Kidney (tissue), 13 donors: ENCODE measurements at regions not wholly inside any gene's neighbourhood (a gene's known extent, or its start where the extent isn't known, plus 50 kb on each side); places are given as distances from the start of the nearest gene placed in this dataset.

Experiments used
- DNase-seq, 5 donors: peaks; one replicate each; pipeline ENCODE4 v3.0.0-alpha.2; 2013 to 2020
- FAIRE-seq: peaks from 2 replicates; lab custom pipeline; 2012; peaks lifted over from hg19 to GRCh38; lab: Jason Lieb, UNC
- H3K27ac ChIP-seq, 2 donors: one replicate each; pipeline ENCODE4 v1.7.0; 2013; ENCODE audit warnings: low read depth in 2 of 2, low read length in 2 of 2, inconsistent platforms in 1 of 2
- H3K27me3 ChIP-seq: one replicate; pipeline ENCODE4 v1.7.1; 2013; ENCODE audit warnings: low read length, inconsistent platforms; ENCODE audit not compliant: control insufficient read depth, insufficient read depth
- H3K36me3 ChIP-seq, 3 donors: one replicate each; pipeline versions ENCODE4 v1.7.0 to v1.7.1; 2013; ENCODE audit warnings: low read length in 3 of 3, control low read depth in 1 of 3, inconsistent platforms in 1 of 3; ENCODE audit not compliant: insufficient read depth in 3 of 3, control insufficient read depth in 2 of 3
- H3K4me1 ChIP-seq, 3 donors: one replicate each; pipeline versions ENCODE4 v1.7.0 to v1.7.1; 2013; ENCODE audit warnings: low read length in 3 of 3, inconsistent platforms in 1 of 3, low read depth in 1 of 3; ENCODE audit not compliant: control insufficient read depth in 2 of 3, insufficient read depth in 2 of 3
- H3K4me3 ChIP-seq, 3 donors: one replicate each; pipeline versions ENCODE4 v1.7.0 to v1.8.1; 2013; ENCODE audit warnings: low read length in 3 of 3, control low read depth in 1 of 3, inconsistent platforms in 1 of 3
- H3K9ac ChIP-seq, 3 donors: one replicate each; pipeline versions ENCODE4 v1.7.0 to v1.7.1; 2013; ENCODE audit warnings: low read length in 3 of 3, control low read depth in 1 of 3, inconsistent platforms in 1 of 3
- H3K9me3 ChIP-seq, 3 donors: one replicate each; pipeline versions ENCODE4 v1.7.0 to v1.7.1; 2013; ENCODE audit warnings: low read length in 3 of 3, control low read depth in 1 of 3, inconsistent platforms in 1 of 3; ENCODE audit not compliant: control insufficient read depth in 2 of 3, insufficient read depth in 1 of 3
- CTCF ChIP-seq: IDR thresholded peaks from 3 replicates; pipeline ENCODE4 v1.5.1; 2012; ENCODE audit warnings: mild to moderate bottlenecking, moderate library complexity, borderline replicate concordance; ENCODE audit not compliant: insufficient read depth; ENCODE audit errors: extremely low read depth
- intact Hi-C: fragments of 100-400 bp; cut with DNase I; formaldehyde crosslinking; loops from one replicate; pipeline ENCODE4 v1.11.1; 2022
- donor health status: control.
- donor health status: control.
- donor health status: control.
- donor health status: control.
- donor health status: control.
- donor health status: DM: yes; HTN: yes; CAD: no.
- donor health status: Normal renal cell carcinoma (clear cell type).

GRCh38 chr6:9417400-9417799, 982.1 kb upstream of the SLC35B3 start:
- Histone ChIP-seq H3K4me3 (no peak overlapping the region), H3K27me3 (no peaks in the 10 kb centered on the region), H3K9me3 (no peaks in the 10 kb centered on the region), H3K9ac (no peak overlapping the region), H3K4me1 (no peaks in the 10 kb centered on the region), H3K36me3 (no peaks in the 10 kb centered on the region), H3K27ac (no peak overlapping the region)
- DNase-seq (no peak), FAIRE-seq (no peak)
- intact Hi-C loops: no loop called here
- TF ChIP-seq CTCF: no peak

DNA sequence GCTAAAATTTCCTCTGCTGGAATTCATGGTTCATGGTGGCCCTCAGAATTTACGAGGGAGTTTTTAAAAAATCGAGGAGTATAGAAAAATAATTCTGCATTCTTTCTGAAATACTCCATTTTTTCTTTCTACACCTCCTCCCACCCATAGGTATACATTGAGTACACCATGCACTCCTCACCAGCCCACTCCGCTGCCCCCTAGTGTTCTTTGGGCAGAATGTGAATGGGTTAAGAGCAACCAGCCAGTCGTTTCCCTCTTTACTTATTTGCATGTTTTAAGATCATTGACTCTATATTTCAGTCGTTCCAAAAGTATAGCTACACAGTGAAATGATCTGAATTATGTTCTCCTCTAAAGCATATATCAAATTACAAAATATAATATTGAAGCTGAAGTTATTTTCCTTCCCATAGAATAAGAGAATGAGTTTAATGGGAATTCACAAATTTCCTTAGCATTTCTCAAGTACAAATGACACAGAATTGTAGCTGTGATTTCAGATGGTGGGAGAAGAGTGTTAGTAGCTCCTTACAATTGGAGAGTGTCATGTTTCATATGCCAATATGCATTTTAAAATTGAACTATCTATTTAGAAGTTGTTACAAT, 977.7 kb upstream of the SLC35B3 start:
- no peak overlapping the region for H3K4me3 ChIP-seq
- H3K36me3 ChIP-seq: no peaks in the 10 kb centered on the region
- no peak overlapping the region for H3K9ac ChIP-seq
- H3K27ac ChIP-seq: no peak overlapping the region
- H3K9me3 ChIP-seq: no peaks in the 10 kb centered on the region
- DNase-seq (peak in 3 of 5 donors; percentile 11 to 32 (median 15)), FAIRE-seq (no peak)
- intact Hi-C loops: no loop called here
- no peaks in the 10 kb centered on the region for H3K27me3 ChIP-seq
- TF ChIP-seq CTCF: peak; percentile 19
- H3K4me1 ChIP-seq: no peaks in the 10 kb centered on the region

DNA sequence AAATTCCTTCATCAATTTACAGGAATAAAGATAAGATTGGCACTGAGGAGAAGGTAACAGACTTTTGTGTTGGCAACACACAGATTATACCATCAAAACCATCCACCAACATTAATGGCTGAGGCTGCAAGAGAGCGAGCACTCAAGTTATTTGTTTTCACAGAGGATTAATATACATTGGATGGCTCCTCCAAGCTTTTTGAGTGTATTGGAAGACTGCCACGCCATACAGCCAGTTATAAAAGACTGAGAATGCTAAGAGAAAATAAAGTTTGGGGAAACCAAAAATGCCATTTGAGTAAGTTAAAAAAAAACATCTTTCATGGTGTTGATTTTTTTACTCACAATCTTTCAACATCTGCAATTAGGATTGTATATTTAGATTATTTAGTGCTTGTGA, 973.8 kb upstream of the SLC35B3 start:
- H3K27me3 ChIP-seq: no peaks in the 10 kb centered on the region
- no peak for FAIRE-seq
- TF ChIP-seq CTCF: no peak
- H3K4me3 ChIP-seq: no peak overlapping the region
- H3K9ac ChIP-seq: no peak overlapping the region
- no peak for DNase-seq
- no peaks in the 10 kb centered on the region for H3K36me3 ChIP-seq
- intact Hi-C loops: no loop called here
- H3K4me1 ChIP-seq: no peaks in the 10 kb centered on the region
- no peaks in the 10 kb centered on the region for H3K9me3 ChIP-seq
- no peak overlapping the region for H3K27ac ChIP-seq
